ENCODE measurements at regions not wholly inside any gene's neighbourhood (a gene's known extent, or its start where the extent isn't known, plus 50 kb on each side); places are given as distances from the start of the nearest gene placed in this dataset.
"Not testable (repeated sequence)": the region's sequence is repeated elsewhere in the genome, so short reads cannot be mapped to it uniquely, and the experiment has no call there.

GRCh38 chr7:32816409-32816948 is 75.1 kb downstream of the KBTBD2 start:
- H3K27ac ChIP-seq = not testable (repeated sequence)

GRCh38 chr7:32814779-32815178 is 76.8 kb downstream of the KBTBD2 start:
- H3K4me1 ChIP-seq; H3K9me3 ChIP-seq (ENCODE audit: control insufficient read depth, low read length); H2AFZ ChIP-seq; H3K36me3 ChIP-seq (ENCODE audit: control insufficient read depth, insufficient read depth, low read length); H3K9ac ChIP-seq; H3K27me3 ChIP-seq (ENCODE audit: control insufficient read depth, insufficient read depth, low read length); H3K27ac ChIP-seq; H3K4me3 ChIP-seq (ENCODE audit: low read depth, low read length); H3K4me2 ChIP-seq (ENCODE audit: low read length); H3K79me2 ChIP-seq: not testable (repeated sequence)

More at GRCh38 chr7:32816409-32816948, 75.1 kb downstream of the KBTBD2 start:
- H3K9me3 ChIP-seq (ENCODE audit: control insufficient read depth, low read length); H3K36me3 ChIP-seq (ENCODE audit: control insufficient read depth, insufficient read depth, low read length); H3K4me3 ChIP-seq (ENCODE audit: low read depth, low read length); H3K9ac ChIP-seq; H3K4me2 ChIP-seq (ENCODE audit: low read length); H2AFZ ChIP-seq; H3K4me1 ChIP-seq; H3K27me3 ChIP-seq (ENCODE audit: control insufficient read depth, insufficient read depth, low read length); H3K79me2 ChIP-seq: not testable (repeated sequence)

GRCh38 chr7:32809871-32810270 is 81.7 kb downstream of the KBTBD2 start:
- no peak overlapping the region for H3K27ac ChIP-seq
- no peaks in the 10 kb centered on the region for H3K9me3 ChIP-seq (ENCODE audit: control insufficient read depth, low read length)
- no peaks in the 10 kb centered on the region for H3K36me3 ChIP-seq (ENCODE audit: control insufficient read depth, insufficient read depth, low read length)
- H3K27me3 ChIP-seq (ENCODE audit: control insufficient read depth, insufficient read depth, low read length) = no peaks in the 10 kb centered on the region
- H3K9ac ChIP-seq = no peak overlapping the region
- H3K79me2 ChIP-seq = no peaks in the 10 kb centered on the region
- no peak for TF ChIP-seq CTCF (IDR thresholded peaks at IDR 0.05)
- no peak overlapping the region for H2AFZ ChIP-seq
- no peak overlapping the region for H3K4me3 ChIP-seq (ENCODE audit: low read depth, low read length)
- H3K4me2 ChIP-seq (ENCODE audit: low read length) = no peak overlapping the region
- H3K4me1 ChIP-seq = no peaks in the 10 kb centered on the region

GRCh38 chr7:32809347-32809746 is 82.2 kb downstream of the KBTBD2 start:
- no peak overlapping the region for H2AFZ ChIP-seq
- H3K9me3 ChIP-seq (ENCODE audit: control insufficient read depth, low read length) = no peaks in the 10 kb centered on the region
- no peaks in the 10 kb centered on the region for H3K79me2 ChIP-seq
- no peak overlapping the region for H3K27ac ChIP-seq
- H3K4me3 ChIP-seq (ENCODE audit: low read depth, low read length) = no peak overlapping the region
- H3K4me2 ChIP-seq (ENCODE audit: low read length) = no peak overlapping the region
- TF ChIP-seq CTCF (IDR thresholded peaks at IDR 0.05) = no peak
- no peaks in the 10 kb centered on the region for H3K4me1 ChIP-seq
- H3K27me3 ChIP-seq (ENCODE audit: control insufficient read depth, insufficient read depth, low read length) = no peaks in the 10 kb centered on the region
- no peak overlapping the region for H3K9ac ChIP-seq
- no peaks in the 10 kb centered on the region for H3K36me3 ChIP-seq (ENCODE audit: control insufficient read depth, insufficient read depth, low read length)

- H3K36me3 ChIP-seq (ENCODE audit: control insufficient read depth, insufficient read depth, low read length) = no peaks in the 10 kb centered on the region
- no peak overlapping the region for H3K4me3 ChIP-seq (ENCODE audit: low read depth, low read length)
- no peaks in the 10 kb centered on the region for H3K4me1 ChIP-seq
- no peaks in the 10 kb centered on the region for H3K9me3 ChIP-seq (ENCODE audit: control insufficient read depth, low read length)
- no peak overlapping the region for H3K4me2 ChIP-seq (ENCODE audit: low read length)
- no peak overlapping the region for H2AFZ ChIP-seq
- no peak overlapping the region for H3K27ac ChIP-seq
- H3K27me3 ChIP-seq (ENCODE audit: control insufficient read depth, insufficient read depth, low read length) = no peaks in the 10 kb centered on the region
- peaks cover 4% of the 10 kb centered on the region for H3K79me2 ChIP-seq
- TF ChIP-seq CTCF (IDR thresholded peaks at IDR 0.05) = no peak
- H3K9ac ChIP-seq = no peak overlapping the region
Observed at GRCh38 chr7:32803406-32804141, 88.0 kb downstream of the KBTBD2 start.

Measured in parathyroid adenoma (tissue), 2 donors.